ENCODE measurements at regions not wholly inside any gene's neighbourhood (a gene's known extent, or its start where the extent isn't known, plus 50 kb on each side); places are given as distances from the start of the nearest gene placed in this dataset.

GRCh38 chr13:59012731-59013130 lies 1151.0 kb downstream of the DIAPH3 start:
- Histone ChIP-seq H3K4me3 (no peak overlapping the region), H3K27ac (no peak overlapping the region), H3K36me3 (no peaks in the 10 kb centered on the region), H3K9me3 (no peaks in the 10 kb centered on the region), H3K4me1 (no peaks in the 10 kb centered on the region), H3K27me3 (no peaks in the 10 kb centered on the region)
- 80 to 89% methylated on average over 11 of the region's 11 CpGs for WGBS, 2 donors
- TF ChIP-seq EP300 (IDR thresholded peaks at IDR 0.05): no peak
- TF ChIP-seq CTCF (IDR thresholded peaks at IDR 0.05): no peak
- no peak for TF ChIP-seq POLR2A (IDR thresholded peaks at IDR 0.05)
- DNase-seq (ENCODE audit: low spot score in 2 of 2): no peak

- no peak for DNase-seq (ENCODE audit: low spot score in 2 of 2)
- no peaks in the 10 kb centered on the region for H3K9me3 ChIP-seq
- H3K4me3 ChIP-seq: no peak overlapping the region
- no peaks in the 10 kb centered on the region for H3K36me3 ChIP-seq
- H3K27ac ChIP-seq: no peak overlapping the region
- 83 to 84% methylated on average over 3 of the region's 3 CpGs for WGBS, 2 donors
- no peaks in the 10 kb centered on the region for H3K27me3 ChIP-seq
- H3K4me1 ChIP-seq: no peaks in the 10 kb centered on the region
- no peak for TF ChIP-seq EP300 (IDR thresholded peaks at IDR 0.05)
- no peak for TF ChIP-seq CTCF (IDR thresholded peaks at IDR 0.05)
- no peak for TF ChIP-seq POLR2A (IDR thresholded peaks at IDR 0.05)
These were observed 1147.5 kb downstream of the DIAPH3 start for GRCh38 chr13:59016250-59016649.

GRCh38 chr13:59024434-59024833 lies 1139.3 kb downstream of the DIAPH3 start:
- H3K27ac ChIP-seq: no peak overlapping the region
- DNase-seq (ENCODE audit: low spot score in 2 of 2): no peak
- H3K27me3 ChIP-seq: no peaks in the 10 kb centered on the region
- TF ChIP-seq POLR2A (IDR thresholded peaks at IDR 0.05) (no peak), CTCF (IDR thresholded peaks at IDR 0.05) (no peak), EP300 (IDR thresholded peaks at IDR 0.05) (no peak)
- WGBS, 2 donors: 59 to 80% methylated on average over 3 of the region's 3 CpGs
- H3K9me3 ChIP-seq: no peaks in the 10 kb centered on the region
- no peak overlapping the region for H3K4me3 ChIP-seq
- H3K4me1 ChIP-seq: no peaks in the 10 kb centered on the region
- no peaks in the 10 kb centered on the region for H3K36me3 ChIP-seq

GRCh38 chr13:59034198-59034597 lies 1129.5 kb downstream of the DIAPH3 start:
- no peak for TF ChIP-seq EP300 (IDR thresholded peaks at IDR 0.05)
- TF ChIP-seq POLR2A (IDR thresholded peaks at IDR 0.05): no peak
- no peak for TF ChIP-seq CTCF (IDR thresholded peaks at IDR 0.05)

GRCh38 chr13:59038824-59039223 lies 1124.9 kb downstream of the DIAPH3 start:
- WGBS, 2 donors: 43 to 48% methylated on average over 1 of the region's 1 CpG
- no peaks in the 10 kb centered on the region for H3K9me3 ChIP-seq
- no peak for DNase-seq (ENCODE audit: low spot score in 2 of 2)
- TF ChIP-seq CTCF (IDR thresholded peaks at IDR 0.05) (no peak), EP300 (IDR thresholded peaks at IDR 0.05) (no peak), POLR2A (IDR thresholded peaks at IDR 0.05) (no peak)
- H3K27ac ChIP-seq: no peak overlapping the region
- H3K27me3 ChIP-seq: no peaks in the 10 kb centered on the region
- H3K4me1 ChIP-seq: no peaks in the 10 kb centered on the region
- no peak overlapping the region for H3K4me3 ChIP-seq
- no peaks in the 10 kb centered on the region for H3K36me3 ChIP-seq

More at GRCh38 chr13:59034198-59034597, 1129.5 kb downstream of the DIAPH3 start:
- Histone ChIP-seq H3K27me3 (no peaks in the 10 kb centered on the region), H3K4me3 (no peak overlapping the region), H3K4me1 (no peaks in the 10 kb centered on the region), H3K9me3 (no peaks in the 10 kb centered on the region), H3K36me3 (no peaks in the 10 kb centered on the region), H3K27ac (no peak overlapping the region)
- WGBS, 2 donors: 76 to 80% methylated on average over 2 of the region's 2 CpGs
- DNase-seq (ENCODE audit: low spot score in 2 of 2): no peak

Data from tibial nerve (tissue), 4 donors.